ENCODE measurements at regions not wholly inside any gene's neighbourhood (a gene's known extent, or its start where the extent isn't known, plus 50 kb on each side); places are given as distances from the start of the nearest gene placed in this dataset.

DNA sequence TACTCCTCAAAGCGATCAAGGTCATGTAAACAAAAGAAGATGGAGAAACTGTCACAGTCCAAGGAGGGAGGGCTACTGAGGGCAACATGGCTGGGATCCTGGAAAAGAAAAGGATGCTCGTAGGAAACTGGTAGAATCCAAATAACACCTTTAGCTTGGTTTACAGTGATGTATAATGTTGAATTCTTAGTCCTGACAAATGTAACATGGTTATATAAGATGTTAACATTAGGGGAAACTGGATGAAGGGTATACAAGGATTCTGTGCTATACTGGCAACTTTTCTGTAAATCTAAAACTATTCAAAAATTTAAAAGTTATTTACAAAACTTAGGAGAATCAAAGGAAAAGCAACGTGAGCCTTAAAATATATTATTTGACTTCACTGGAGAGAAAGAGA, 257.0 kb downstream of the TTC32 start:
- TF ChIP-seq, protein P1, sequence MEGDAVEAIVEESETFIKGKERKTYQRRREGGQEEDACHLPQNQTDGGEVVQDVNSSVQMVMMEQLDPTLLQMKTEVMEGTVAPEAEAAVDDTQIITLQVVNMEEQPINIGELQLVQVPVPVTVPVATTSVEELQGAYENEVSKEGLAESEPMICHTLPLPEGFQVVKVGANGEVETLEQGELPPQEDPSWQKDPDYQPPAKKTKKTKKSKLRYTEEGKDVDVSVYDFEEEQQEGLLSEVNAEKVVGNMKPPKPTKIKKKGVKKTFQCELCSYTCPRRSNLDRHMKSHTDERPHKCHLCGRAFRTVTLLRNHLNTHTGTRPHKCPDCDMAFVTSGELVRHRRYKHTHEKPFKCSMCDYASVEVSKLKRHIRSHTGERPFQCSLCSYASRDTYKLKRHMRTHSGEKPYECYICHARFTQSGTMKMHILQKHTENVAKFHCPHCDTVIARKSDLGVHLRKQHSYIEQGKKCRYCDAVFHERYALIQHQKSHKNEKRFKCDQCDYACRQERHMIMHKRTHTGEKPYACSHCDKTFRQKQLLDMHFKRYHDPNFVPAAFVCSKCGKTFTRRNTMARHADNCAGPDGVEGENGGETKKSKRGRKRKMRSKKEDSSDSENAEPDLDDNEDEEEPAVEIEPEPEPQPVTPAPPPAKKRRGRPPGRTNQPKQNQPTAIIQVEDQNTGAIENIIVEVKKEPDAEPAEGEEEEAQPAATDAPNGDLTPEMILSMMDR (conservative IDR thresholded peaks at IDR 0.05), result no peak
- no peak for TF ChIP-seq EZH2 (IDR thresholded peaks at IDR 0.05; ENCODE audit: low read depth)
